ENCODE measurements at regions not wholly inside any gene's neighbourhood (a gene's known extent, or its start where the extent isn't known, plus 50 kb on each side); places are given as distances from the start of the nearest gene placed in this dataset.

DNA sequence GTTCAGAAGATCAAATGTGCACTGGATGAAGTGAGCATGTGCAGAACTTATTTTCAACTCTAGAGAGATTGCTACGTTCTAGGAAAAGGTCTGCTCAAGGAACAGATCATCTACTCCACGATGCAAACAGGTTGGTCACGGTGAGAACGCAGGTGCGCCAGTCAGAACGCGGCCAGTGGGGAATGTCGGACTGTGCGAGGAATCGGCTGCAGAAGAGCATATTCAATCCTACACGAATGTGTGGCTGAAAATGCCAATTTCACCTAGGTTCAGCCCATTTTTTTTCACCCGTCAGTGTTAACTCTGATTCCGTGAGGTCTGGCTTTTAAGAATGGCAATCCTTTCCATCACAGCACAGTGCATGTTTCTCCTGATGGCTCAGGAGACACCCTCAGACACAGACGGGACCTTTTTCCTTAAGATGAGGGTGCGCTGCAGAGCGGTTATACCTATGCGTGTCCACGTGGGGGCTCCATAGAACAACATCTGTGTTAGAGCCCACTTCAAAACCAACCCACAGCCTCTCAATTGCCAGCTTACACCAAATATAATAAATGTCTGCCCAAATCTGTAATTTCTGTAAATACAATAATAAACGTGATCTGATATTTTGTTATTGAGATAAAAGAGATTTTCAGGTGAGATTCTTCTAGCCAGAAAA lies 250.4 kb downstream of the FOXA2 start:
- peak in 2 of 3 donors; percentile 43 to 53 for TF ChIP-seq CTCF (IDR thresholded peaks at IDR 0.05)
- no peak for TF ChIP-seq POLR2A (IDR thresholded peaks at IDR 0.05)
- no peaks in the 10 kb centered on the region for H3K4me1 ChIP-seq
- peak in 1 of 2 donors; percentile 32 for DNase-seq (ENCODE audit: low spot score in 2 of 2)
- intact Hi-C loops (cut with DNase I; ENCODE audit: low total_unique reads), result no loop called here
- no peak overlapping the region for H3K4me3 ChIP-seq
- H3K36me3 ChIP-seq, result no peaks in the 10 kb centered on the region
- H3K27ac ChIP-seq, result no peak overlapping the region
- H3K9me3 ChIP-seq, result no peaks in the 10 kb centered on the region
- peaks cover 0 to 33% of the 10 kb centered on the region in 2 donors for H3K27me3 ChIP-seq

DNA sequence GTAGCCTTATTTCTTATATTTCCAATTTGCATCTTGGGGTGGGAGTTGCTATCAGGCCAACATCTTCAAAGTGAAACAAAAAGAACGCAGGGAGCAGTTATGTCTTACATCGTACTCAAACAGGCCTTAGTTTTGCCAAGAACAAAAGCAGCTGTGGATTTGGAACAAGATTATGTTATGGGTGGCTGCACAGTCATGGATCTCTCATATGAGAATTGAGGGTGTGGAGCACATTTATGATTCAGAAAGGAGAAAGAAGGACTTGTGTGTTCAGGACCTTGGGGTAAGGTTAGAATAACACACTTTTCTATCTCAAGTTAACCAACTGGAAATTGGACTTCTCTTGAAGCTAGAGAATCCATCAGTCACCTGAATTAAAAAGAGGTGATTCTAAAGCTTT lies 259.9 kb downstream of the FOXA2 start:
- TF ChIP-seq CTCF (IDR thresholded peaks at IDR 0.05), result no peak
- no peak for TF ChIP-seq POLR2A (IDR thresholded peaks at IDR 0.05)
- TF ChIP-seq POLR2AphosphoS5 (IDR thresholded peaks at IDR 0.05), result no peak
- no peaks in the 10 kb centered on the region for H3K4me1 ChIP-seq
- no peaks in the 10 kb centered on the region for H3K9me3 ChIP-seq
- intact Hi-C loops (cut with DNase I; ENCODE audit: low total_unique reads), result no loop called here
- no peak overlapping the region for H3K27ac ChIP-seq
- no peak for DNase-seq (ENCODE audit: low spot score in 2 of 2)
- no peaks in the 10 kb centered on the region for H3K36me3 ChIP-seq
- no peaks in the 10 kb centered on the region for H3K27me3 ChIP-seq
- H3K4me3 ChIP-seq, result no peak overlapping the region

GRCh38 chr20:22322513-22322912 lies 261.9 kb downstream of the FOXA2 start:
- Histone ChIP-seq H3K36me3 (no peaks in the 10 kb centered on the region), H3K4me1 (no peaks in the 10 kb centered on the region), H3K27ac (no peak overlapping the region), H3K9me3 (no peaks in the 10 kb centered on the region), H3K4me3 (no peak overlapping the region), H3K27me3 (peaks cover 0 to 8% of the 10 kb centered on the region in 2 donors)
- no peak for TF ChIP-seq CTCF (IDR thresholded peaks at IDR 0.05)
- TF ChIP-seq POLR2A (IDR thresholded peaks at IDR 0.05), result no peak
- TF ChIP-seq POLR2AphosphoS5 (IDR thresholded peaks at IDR 0.05), result no peak
- intact Hi-C loops (cut with DNase I; ENCODE audit: low total_unique reads), result no loop called here
- no peak for DNase-seq (ENCODE audit: low spot score in 2 of 2)

GRCh38 chr20:22321191-22321590 lies 263.2 kb downstream of the FOXA2 start:
- no peaks in the 10 kb centered on the region for H3K36me3 ChIP-seq
- H3K27ac ChIP-seq, result no peak overlapping the region
- no peaks in the 10 kb centered on the region for H3K4me1 ChIP-seq
- no peaks in the 10 kb centered on the region for H3K9me3 ChIP-seq
- H3K4me3 ChIP-seq, result no peak overlapping the region
- no peak for DNase-seq (ENCODE audit: low spot score in 2 of 2)
- peaks cover 0 to 8% of the 10 kb centered on the region in 2 donors for H3K27me3 ChIP-seq
- intact Hi-C loops (cut with DNase I; ENCODE audit: low total_unique reads), result no loop called here
- TF ChIP-seq POLR2A (IDR thresholded peaks at IDR 0.05) (no peak), CTCF (IDR thresholded peaks at IDR 0.05) (no peak), POLR2AphosphoS5 (IDR thresholded peaks at IDR 0.05) (no peak)

GRCh38 chr20:22320245-22320915 lies 264.0 kb downstream of the FOXA2 start:
- Histone ChIP-seq H3K4me1 (no peaks in the 10 kb centered on the region), H3K27me3 (peaks cover 0 to 8% of the 10 kb centered on the region in 2 donors), H3K4me3 (no peak overlapping the region), H3K27ac (no peak overlapping the region), H3K36me3 (no peaks in the 10 kb centered on the region), H3K9me3 (no peaks in the 10 kb centered on the region)
- intact Hi-C loops (cut with DNase I; ENCODE audit: low total_unique reads), result no loop called here
- DNase-seq (ENCODE audit: low spot score in 2 of 2), result no peak
- TF ChIP-seq POLR2AphosphoS5 (IDR thresholded peaks at IDR 0.05) (no peak), CTCF (IDR thresholded peaks at IDR 0.05) (no peak), POLR2A (IDR thresholded peaks at IDR 0.05) (no peak)

All from breast epithelium (tissue), 4 donors.